NCI-H82 (cell line): ENCODE measurements at regions not wholly inside any gene's neighbourhood (a gene's known extent, or its start where the extent isn't known, plus 50 kb on each side); places are given as distances from the start of the nearest gene placed in this dataset.
A peak's percentile ranks its signal among the peaks of the same experiment; 100 is the strongest.

Source experiments
- DNase-seq: peaks from one replicate; lab custom pipeline; 2025; lab: John Stamatoyannopoulos, UW

GRCh38 chr21:43364261-43364510 lies 62.7 kb downstream of the SIK1 start:
- no peak for DNase-seq

GRCh38 chr21:43363506-43364260 lies 63.2 kb downstream of the SIK1 start:
- no peak for DNase-seq

GRCh38 chr21:43362915-43363314 lies 64.0 kb downstream of the SIK1 start:
- no peak for DNase-seq

- peak; percentile 88 for DNase-seq
Measured at GRCh38 chr21:43362321-43362791, 64.6 kb downstream of the SIK1 start.

- no peak for DNase-seq
Measured at GRCh38 chr21:43361493-43362296, 65.2 kb downstream of the SIK1 start.

- peak; percentile 69 for DNase-seq
Measured at GRCh38 chr21:43361127-43361492, 65.8 kb downstream of the SIK1 start.

- no peak for DNase-seq
Measured at GRCh38 chr21:43360441-43361126, 66.3 kb downstream of the SIK1 start.

DNA sequence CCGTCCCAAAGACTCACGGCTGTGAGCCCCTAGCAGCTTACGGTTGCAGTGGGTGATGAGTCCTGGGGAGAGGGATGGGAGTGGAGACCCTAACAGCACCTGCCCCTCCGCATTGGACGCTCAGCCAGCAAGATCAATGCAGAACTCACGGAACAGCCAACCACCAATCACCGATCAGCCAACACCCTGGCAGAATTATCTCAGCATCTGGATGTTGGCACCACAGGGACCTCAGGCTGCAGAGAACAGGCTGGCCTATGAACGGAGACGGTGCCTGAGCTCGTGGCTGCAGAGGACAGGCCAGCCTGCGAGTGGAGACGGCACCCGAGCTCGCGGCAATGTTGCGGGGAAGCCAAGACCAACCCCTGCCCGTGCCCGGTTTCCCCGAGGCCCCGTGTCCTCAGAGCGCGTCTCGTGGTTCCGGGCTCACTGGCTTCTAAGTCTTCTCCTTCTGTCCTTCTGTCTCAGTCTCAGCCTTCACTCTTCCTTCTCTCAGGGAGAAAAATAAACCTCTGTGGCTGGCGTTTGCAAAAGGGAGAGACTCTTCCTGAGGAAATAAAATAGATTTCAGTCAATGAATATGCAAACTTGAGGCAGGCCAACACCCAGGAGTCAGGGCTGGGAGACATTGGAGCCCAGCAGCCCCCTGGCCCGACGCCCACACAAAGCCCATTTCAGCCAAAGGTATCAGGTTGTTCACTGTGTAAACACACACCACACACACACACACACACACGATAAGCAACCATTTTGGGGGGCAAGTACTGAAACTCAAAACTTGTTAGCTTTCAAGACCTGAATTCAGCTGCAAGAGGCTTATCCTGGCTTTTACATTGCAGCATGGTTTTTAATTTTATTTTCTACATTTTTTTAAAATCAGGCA lies 67.8 kb downstream of the SIK1 start:
- DNase-seq = no peak

- no peak for DNase-seq
Measured at GRCh38 chr21:43357715-43358430, 69.1 kb downstream of the SIK1 start.

DNA sequence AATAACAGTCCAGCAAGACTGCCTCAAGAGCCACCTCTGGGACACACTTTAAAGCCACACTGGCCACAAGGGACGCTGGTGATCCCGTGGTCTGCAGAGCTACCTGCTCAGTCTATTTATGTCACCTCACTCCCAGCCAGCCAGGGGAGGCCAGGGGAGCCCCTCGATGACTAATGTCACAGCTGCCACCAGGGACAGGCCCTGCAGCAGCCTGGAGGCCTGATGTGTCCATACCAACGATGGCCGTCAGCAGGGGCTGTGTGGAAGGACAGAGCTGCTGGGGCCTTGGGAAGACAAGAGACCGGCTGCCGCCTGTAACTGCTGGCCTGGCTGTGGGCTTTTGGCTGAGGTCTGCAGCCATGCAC lies 71.0 kb downstream of the SIK1 start:
- peak; percentile 30 for DNase-seq

DNA sequence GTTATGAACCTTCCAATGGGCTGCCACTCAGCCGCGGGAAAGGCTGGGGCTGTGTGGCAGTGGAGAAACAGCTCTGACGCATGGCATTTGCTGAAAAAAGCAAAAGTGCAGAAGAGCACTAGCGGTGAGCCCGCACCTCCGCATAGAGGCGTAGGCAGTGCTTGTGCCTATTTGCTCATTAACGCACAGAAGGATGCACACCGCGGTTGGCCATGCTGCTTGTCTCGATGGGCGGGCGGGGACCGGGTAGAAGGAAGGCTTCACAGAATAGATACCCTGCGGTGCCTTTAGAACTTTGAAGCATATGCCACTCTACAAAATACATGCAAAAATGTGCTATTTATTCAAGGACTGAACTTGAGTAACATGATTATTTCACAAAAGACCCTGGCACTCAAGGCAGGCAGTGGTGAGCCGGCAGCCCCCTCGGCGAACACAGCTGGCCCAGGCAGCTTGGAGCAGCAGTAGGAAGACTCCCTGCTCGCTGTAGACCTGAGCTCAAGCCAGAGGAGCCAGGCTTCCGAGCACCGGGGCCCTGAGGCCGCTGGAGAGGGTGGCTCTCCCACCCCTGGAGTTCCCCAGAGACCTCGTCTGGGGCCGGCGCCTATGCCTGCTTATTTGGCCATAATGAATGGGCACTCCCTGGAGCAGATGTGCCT lies 71.5 kb downstream of the SIK1 start:
- no peak for DNase-seq

GRCh38 chr21:43354666-43355065 lies 72.3 kb downstream of the SIK1 start:
- no peak for DNase-seq

GRCh38 chr21:43354026-43354420 lies 72.9 kb downstream of the SIK1 start:
- DNase-seq = no peak

- DNase-seq = no peak
Measured at GRCh38 chr21:43353282-43354025, 73.5 kb downstream of the SIK1 start.

DNA sequence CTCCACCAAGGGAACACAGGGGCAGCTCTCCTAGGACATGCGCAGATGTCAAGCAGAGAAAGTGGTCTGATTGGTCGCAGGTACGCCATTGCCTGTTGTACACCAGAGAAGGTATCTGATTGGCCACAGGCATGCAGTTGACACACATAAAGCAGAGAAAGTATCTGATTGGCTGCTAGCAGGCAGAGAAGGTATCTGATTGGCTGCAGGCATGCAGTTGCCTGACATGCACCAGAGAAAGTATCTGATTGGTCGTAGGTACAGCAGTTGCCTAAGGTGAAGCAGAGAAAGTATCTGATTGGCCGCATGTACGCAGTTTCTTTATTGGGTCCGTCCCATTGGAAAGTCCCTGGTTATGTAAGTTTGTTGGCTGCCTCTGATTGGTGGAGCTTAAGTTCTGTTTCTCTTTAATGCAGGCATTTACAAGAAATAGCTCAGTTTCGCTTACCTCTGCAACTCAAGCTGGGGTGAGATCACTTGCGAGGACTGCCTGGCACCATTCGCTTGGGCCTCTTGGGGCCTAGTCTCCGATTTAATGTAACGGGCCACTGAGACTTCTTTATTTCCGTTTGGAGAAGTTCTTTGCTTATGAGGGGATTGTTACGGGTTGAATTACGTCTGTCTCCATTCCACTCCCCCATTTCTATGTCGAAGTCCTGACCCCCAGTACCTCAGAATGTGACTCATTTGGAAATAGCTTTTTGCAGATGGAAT lies 74.2 kb downstream of the SIK1 start:
- DNase-seq = peak; percentile 35

DNA sequence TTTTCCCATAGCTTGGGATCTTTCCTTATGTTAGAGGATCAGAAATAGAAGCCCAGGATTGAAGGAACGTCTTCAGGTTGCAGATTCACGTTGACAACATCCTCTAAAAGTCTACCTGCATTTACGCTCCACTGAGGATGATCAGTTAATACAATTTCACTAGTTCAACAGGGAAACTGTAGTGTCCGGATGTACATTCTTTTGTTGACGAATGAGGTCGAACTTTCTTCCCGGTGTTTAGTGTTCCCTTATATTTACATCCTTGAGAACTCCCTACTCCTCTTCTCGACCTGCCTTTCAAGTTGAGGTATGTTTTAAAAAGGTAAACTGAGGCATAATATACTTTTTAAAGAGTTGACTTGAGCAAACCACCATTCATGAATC lies 74.8 kb downstream of the SIK1 start:
- DNase-seq = no peak

GRCh38 chr21:43351501-43352153 lies 75.3 kb downstream of the SIK1 start:
- no peak for DNase-seq

DNA sequence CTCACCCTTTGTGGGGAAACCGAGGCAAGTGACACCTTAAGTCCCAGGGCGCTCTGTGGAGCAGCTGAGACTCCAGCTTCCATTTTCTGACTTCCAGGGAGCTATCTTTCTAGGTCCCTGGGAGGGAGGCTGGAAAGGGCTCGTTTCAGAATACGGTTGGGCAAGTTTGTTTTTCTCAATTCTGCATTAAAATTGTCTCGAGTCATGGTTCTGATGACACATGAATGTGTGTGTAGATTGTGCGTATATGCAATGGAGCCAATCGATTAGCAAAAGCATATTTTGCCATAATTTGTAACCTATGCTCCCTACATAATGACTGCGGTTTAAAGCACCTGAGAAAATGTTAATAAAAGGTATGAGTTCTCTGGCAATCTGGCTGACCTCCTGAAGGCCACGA lies 77.3 kb downstream of the SIK1 start:
- DNase-seq = no peak

- DNase-seq = no peak
Measured at GRCh38 chr21:43348801-43349261, 78.1 kb downstream of the SIK1 start.
